GM12878 (cell line): ENCODE measurements at regions not wholly inside any gene's neighbourhood (a gene's known extent, or its start where the extent isn't known, plus 50 kb on each side); places are given as distances from the start of the nearest gene placed in this dataset.

Experiments
- BHLHE40 ChIP-seq, 2 experiments: fragments of 450-650 bp in 1 of 2; IDR thresholded peaks; 2 replicates each; pipeline ENCODE4 v1.6.1; 2011 to 2017; ENCODE audit warnings: low read depth in 2 of 2, borderline replicate concordance in 1 of 2, improper control_type of control experiment in 1 of 2, low read length in 1 of 2, mild to moderate bottlenecking in 1 of 2
- IKZF2 ChIP-seq, 2 experiments: fragments of 450-650 bp; IDR thresholded peaks; 2 replicates each; pipeline ENCODE4 v1.6.1; 2017; ENCODE audit warnings: mild to moderate bottlenecking in 2 of 2, moderate library complexity in 2 of 2
- JUNB ChIP-seq: IDR thresholded peaks from 2 replicates; pipeline ENCODE4 v1.6.1; 2016; ENCODE audit warnings: antibody characterized with exemption, mild to moderate bottlenecking
- MYB ChIP-seq: fragments of 150-350 bp; IDR thresholded peaks from 2 replicates; pipeline ENCODE4 v1.6.1; 2014; ENCODE audit warnings: mild to moderate bottlenecking, low read depth, low read length, borderline replicate concordance
- SPI1 ChIP-seq: IDR thresholded peaks from 2 replicates; pipeline ENCODE4 v1.6.1; 2011; ENCODE audit warnings: low read depth, mild to moderate bottlenecking, low read length, moderate library complexity, borderline replicate concordance; ENCODE audit not compliant: insufficient read depth
- TARDBP ChIP-seq: IDR thresholded peaks from 2 replicates; pipeline ENCODE4 v1.6.1; 2016; ENCODE audit warnings: borderline replicate concordance
- YY1 ChIP-seq: IDR thresholded peaks from 2 replicates; pipeline ENCODE4 v1.6.1; 2011; ENCODE audit warnings: low read depth, mild to moderate bottlenecking, low read length
- TF ChIP-seq, protein P1 (sequence below): IDR thresholded peaks from 2 replicates; pipeline ENCODE4 v1.6.1; 2011; ENCODE audit warnings: low read depth, mild to moderate bottlenecking, low read length, moderate library complexity, borderline replicate concordance; ENCODE audit errors: extremely low read depth
- TF ChIP-seq, protein P2 (sequence below): fragments of 450-650 bp; formaldehyde crosslinking; IDR thresholded peaks from 2 replicates; pipeline ENCODE4 v1.5.0; 2022; ENCODE audit warnings: mild to moderate bottlenecking, missing genetic modification characterization

DNA sequence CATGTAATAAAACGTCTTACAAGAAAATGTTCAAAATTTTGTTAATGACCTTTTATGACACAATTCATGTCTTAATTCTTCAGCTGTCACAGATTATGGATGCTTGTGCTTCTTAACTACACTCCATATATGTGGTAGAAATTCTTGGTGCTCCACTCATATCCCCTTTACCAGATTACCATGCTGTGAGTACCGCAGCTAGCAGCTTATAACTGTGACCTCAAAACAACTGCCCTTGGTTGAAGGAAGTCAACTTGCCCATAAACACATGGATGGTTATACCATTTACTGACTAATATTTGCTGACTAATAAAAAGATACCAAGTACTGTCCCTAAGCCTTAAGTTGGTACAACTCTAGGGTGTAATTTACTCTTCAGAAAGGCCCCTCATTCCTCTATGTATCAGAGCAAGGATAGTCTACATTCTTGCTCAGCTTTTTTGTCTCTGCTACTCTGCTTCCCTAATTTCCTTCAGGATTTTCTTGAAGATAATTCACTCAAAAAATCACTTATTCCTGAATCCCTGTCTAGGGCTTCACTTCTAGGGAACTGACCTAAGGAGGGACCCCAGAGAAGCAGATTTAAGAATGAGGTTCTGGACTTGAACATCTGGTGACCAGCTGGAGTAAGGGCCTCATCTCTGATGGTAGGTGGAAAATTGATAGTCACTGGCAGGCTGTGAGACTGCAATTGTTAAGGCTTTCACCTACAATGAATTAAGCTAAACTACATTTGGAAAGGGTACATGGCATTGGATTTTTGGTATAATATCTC lies 152.3 kb downstream of the SLC6A15 start (continued):
- TF ChIP-seq, protein P1, sequence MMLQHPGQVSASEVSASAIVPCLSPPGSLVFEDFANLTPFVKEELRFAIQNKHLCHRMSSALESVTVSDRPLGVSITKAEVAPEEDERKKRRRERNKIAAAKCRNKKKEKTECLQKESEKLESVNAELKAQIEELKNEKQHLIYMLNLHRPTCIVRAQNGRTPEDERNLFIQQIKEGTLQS: no peak
- TF ChIP-seq JUNB: no peak
- no peak for TF ChIP-seq MYB
- TF ChIP-seq IKZF2 (IDR thresholded peaks at IDR 0.05): no peak
- TF ChIP-seq, protein P2, sequence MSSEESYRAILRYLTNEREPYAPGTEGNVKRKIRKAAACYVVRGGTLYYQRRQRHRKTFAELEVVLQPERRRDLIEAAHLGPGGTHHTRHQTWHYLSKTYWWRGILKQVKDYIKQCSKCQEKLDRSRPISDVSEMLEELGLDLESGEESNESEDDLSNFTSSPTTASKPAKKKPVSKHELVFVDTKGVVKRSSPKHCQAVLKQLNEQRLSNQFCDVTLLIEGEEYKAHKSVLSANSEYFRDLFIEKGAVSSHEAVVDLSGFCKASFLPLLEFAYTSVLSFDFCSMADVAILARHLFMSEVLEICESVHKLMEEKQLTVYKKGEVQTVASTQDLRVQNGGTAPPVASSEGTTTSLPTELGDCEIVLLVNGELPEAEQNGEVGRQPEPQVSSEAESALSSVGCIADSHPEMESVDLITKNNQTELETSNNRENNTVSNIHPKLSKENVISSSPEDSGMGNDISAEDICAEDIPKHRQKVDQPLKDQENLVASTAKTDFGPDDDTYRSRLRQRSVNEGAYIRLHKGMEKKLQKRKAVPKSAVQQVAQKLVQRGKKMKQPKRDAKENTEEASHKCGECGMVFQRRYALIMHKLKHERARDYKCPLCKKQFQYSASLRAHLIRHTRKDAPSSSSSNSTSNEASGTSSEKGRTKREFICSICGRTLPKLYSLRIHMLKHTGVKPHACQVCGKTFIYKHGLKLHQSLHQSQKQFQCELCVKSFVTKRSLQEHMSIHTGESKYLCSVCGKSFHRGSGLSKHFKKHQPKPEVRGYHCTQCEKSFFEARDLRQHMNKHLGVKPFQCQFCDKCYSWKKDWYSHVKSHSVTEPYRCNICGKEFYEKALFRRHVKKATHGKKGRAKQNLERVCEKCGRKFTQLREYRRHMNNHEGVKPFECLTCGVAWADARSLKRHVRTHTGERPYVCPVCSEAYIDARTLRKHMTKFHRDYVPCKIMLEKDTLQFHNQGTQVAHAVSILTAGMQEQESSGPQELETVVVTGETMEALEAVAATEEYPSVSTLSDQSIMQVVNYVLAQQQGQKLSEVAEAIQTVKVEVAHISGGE (CRISPR knock-in tag): no peak
- TF ChIP-seq BHLHE40 (IDR thresholded peaks at IDR 0.05; ENCODE audit: borderline replicate concordance in 1 of 2, low read depth in 2 of 2, low read length in 1 of 2): no peak
- no peak for TF ChIP-seq YY1
- no peak for TF ChIP-seq TARDBP
- no peak for TF ChIP-seq SPI1
- TF ChIP-seq, all 136 proteins: peak for 0
